Heart right ventricle (tissue), 16 donors: ENCODE measurements at regions not wholly inside any gene's neighbourhood (a gene's known extent, or its start where the extent isn't known, plus 50 kb on each side); places are given as distances from the start of the nearest gene placed in this dataset.

Experiments
- ATAC-seq, 8 donors: fragments of 200-7000 bp; cut with Tn5 transposase; one replicate each; pipeline ENCODE4 v1.9.1; 2020; ENCODE audit warnings: mild to moderate bottlenecking in 8 of 8, moderate library complexity in 8 of 8, moderate number of reproducible peaks in 1 of 8
- DNase-seq, 2 donors: peaks; one replicate each; pipeline ENCODE4 v3.0.0-alpha.2; 2020
- H3K27ac ChIP-seq, 10 donors: fragments of 200-600 bp; sonication (generic) in 2 of 10; one replicate each; pipeline versions ENCODE4 v1.5.0 to v1.8.0; 2020 to 2022; ENCODE audit warnings: mild to moderate bottlenecking in 3 of 10
- H3K27me3 ChIP-seq, 7 donors: fragments of 200-600 bp; one replicate each; pipeline ENCODE4 v1.8.0; 2021 to 2022; ENCODE audit warnings: mild to moderate bottlenecking in 2 of 7
- H3K36me3 ChIP-seq, 9 donors: fragments of 200-600 bp; sonication (generic) in 1 of 9; one replicate each; pipeline versions ENCODE4 v1.5.0 to v1.8.0; 2020 to 2022; ENCODE audit warnings: mild to moderate bottlenecking in 2 of 9
- H3K4me1 ChIP-seq, 9 donors: fragments of 200-600 bp; sonication (generic) in 1 of 9; one replicate each; pipeline versions ENCODE4 v1.5.0 to v1.8.0; 2020 to 2022; ENCODE audit warnings: mild to moderate bottlenecking in 4 of 9
- H3K4me3 ChIP-seq, 10 donors: fragments of 200-600 bp; sonication (generic) in 2 of 10; one replicate each; pipeline versions ENCODE4 v1.5.0 to v1.8.0; 2020 to 2022; ENCODE audit warnings: mild to moderate bottlenecking in 7 of 10, moderate library complexity in 2 of 10
- H3K9me3 ChIP-seq, 11 donors: fragments of 200-600 bp in 10 of 11; sonication (generic) in 2 of 11; one replicate each; pipeline versions ENCODE4 v1.5.0 to v1.8.0; 2013 to 2022; ENCODE audit warnings: mild to moderate bottlenecking in 2 of 11, control low read depth in 1 of 11, moderate library complexity in 1 of 11
- CTCF ChIP-seq, 9 donors: fragments of 200-600 bp; sonication (generic) in 2 of 9; IDR thresholded peaks; one replicate each; pipeline versions ENCODE4 v1.5.0 to v1.8.0; 2021 to 2022; ENCODE audit warnings: antibody characterized with exemption in 9 of 9, mild to moderate bottlenecking in 5 of 9, moderate library complexity in 1 of 9
- whole genome bisulfite sequencing, 2 donors: extraction: QIAGEN DNeasy Blood & Tissue Kit; methylation state at CpG; one replicate each; pipeline ENCODE4 v1.1.7; 2013; ENCODE audit warnings: inconsistent platforms in 1 of 2; 5-methylcytosine and 5-hydroxymethylcytosine counted together
- intact Hi-C, 10 donors: fragments of 100-400 bp; cut with DNase I; formaldehyde crosslinking; loops; one replicate each; pipeline versions ENCODE4 v1.11.1 to v1.14.2; 2022
- donor health status: Arrhythmogenic right ventricular cardiomyopathy.
- donor health status: ischemic (EF 13 %, LVEDD 7.1; RV severe dilation, severe dysfunction).
- donor health status: healthy with polysubstance abuse.
- donor health status: DM: no; HTN: yes; CAD: no.
- donor health status: DM: no; HTN: no; CAD: no.
- donor health status: ischemic (EF 25% LVEDD 6.9; RV normal size, moderate dysfunction).
- donor health status: ischemic (EF 25% LVEDD 5.7; RV mildly dilated, moderate dysfunction).
- donor health status: healthy.
- donor health status: DM: yes; HTN: yes; CAD: no.
- donor health status: Ischemic cardiomyopathy.
- donor health status: ischemic (EF 35%, LVEDD 5.7; RV mildly dilated, moderate dysfunction).
- donor health status: nonischemic (EF 11% LVEDD 7.7; RV severe dilation, severe dysfunction).
- donor health status: DM: yes; HTN: yes; CAD: no.
- donor health status: PGD.
- donor health status: ischemic (EF 29% LVEDD 5.4; RV normal size, mild dysfunction).
- donor health status: nonischemic (EF 23%, LVEDD 6.1; RV moderate dilation, normal function).

GRCh38 chr5:160926428-160926827, 74.4 kb upstream of the ATP10B start:
- no peaks in the 10 kb centered on the region for H3K27me3 ChIP-seq
- no peak overlapping the region for H3K4me3 ChIP-seq
- no peak overlapping the region for H3K27ac ChIP-seq
- no peaks in the 10 kb centered on the region for H3K9me3 ChIP-seq
- TF ChIP-seq CTCF (IDR thresholded peaks at IDR 0.05), result no peak
- 39 to 52% methylated on average over 6 of the region's 6 CpGs for WGBS, 2 donors
- H3K36me3 ChIP-seq, result no peaks in the 10 kb centered on the region
- DNase-seq (no peak), ATAC-seq (no peak)
- H3K4me1 ChIP-seq, result no peaks in the 10 kb centered on the region
- intact Hi-C loops, result no loop called here

- 71 to 72% methylated on average over 6 of the region's 6 CpGs for WGBS, 2 donors
Observed at GRCh38 chr5:160925281-160925680, 73.3 kb upstream of the ATP10B start.

GRCh38 chr5:160923936-160924710, 72.1 kb upstream of the ATP10B start:
- intact Hi-C loops, result no loop called here

More at GRCh38 chr5:160925281-160925680, 73.3 kb upstream of the ATP10B start:
- Histone ChIP-seq H3K27ac (no peak overlapping the region), H3K36me3 (no peaks in the 10 kb centered on the region), H3K4me3 (no peak overlapping the region), H3K27me3 (no peaks in the 10 kb centered on the region), H3K9me3 (no peaks in the 10 kb centered on the region), H3K4me1 (no peaks in the 10 kb centered on the region)
- TF ChIP-seq CTCF (IDR thresholded peaks at IDR 0.05), result no peak
- ATAC-seq (no peak), DNase-seq (no peak)
- intact Hi-C loops, result no loop called here

GRCh38 chr5:160923411-160923810, 71.4 kb upstream of the ATP10B start:
- no peak for TF ChIP-seq CTCF (IDR thresholded peaks at IDR 0.05)
- DNase-seq, result no peak
- WGBS, 2 donors, result 67 to 70% methylated on average over 7 of the region's 7 CpGs
- intact Hi-C loops, result no loop called here
- no peak overlapping the region for H3K4me3 ChIP-seq
- H3K36me3 ChIP-seq, result no peaks in the 10 kb centered on the region
- H3K4me1 ChIP-seq, result no peaks in the 10 kb centered on the region
- H3K27me3 ChIP-seq, result no peaks in the 10 kb centered on the region
- ATAC-seq, result no peak
- H3K27ac ChIP-seq, result no peak overlapping the region
- no peaks in the 10 kb centered on the region for H3K9me3 ChIP-seq

More at GRCh38 chr5:160923936-160924710, 72.1 kb upstream of the ATP10B start:
- Histone ChIP-seq H3K9me3 (no peaks in the 10 kb centered on the region), H3K4me1 (no peaks in the 10 kb centered on the region), H3K4me3 (no peak overlapping the region), H3K36me3 (no peaks in the 10 kb centered on the region), H3K27me3 (no peaks in the 10 kb centered on the region), H3K27ac (no peak overlapping the region)
- ATAC-seq (no peak), DNase-seq (no peak)
- TF ChIP-seq CTCF (IDR thresholded peaks at IDR 0.05), result no peak
- 86 to 88% methylated on average over 6 of the region's 6 CpGs for WGBS, 2 donors
